ENCODE measurements at regions not wholly inside any gene's neighbourhood (a gene's known extent, or its start where the extent isn't known, plus 50 kb on each side); places are given as distances from the start of the nearest gene placed in this dataset.

DNA sequence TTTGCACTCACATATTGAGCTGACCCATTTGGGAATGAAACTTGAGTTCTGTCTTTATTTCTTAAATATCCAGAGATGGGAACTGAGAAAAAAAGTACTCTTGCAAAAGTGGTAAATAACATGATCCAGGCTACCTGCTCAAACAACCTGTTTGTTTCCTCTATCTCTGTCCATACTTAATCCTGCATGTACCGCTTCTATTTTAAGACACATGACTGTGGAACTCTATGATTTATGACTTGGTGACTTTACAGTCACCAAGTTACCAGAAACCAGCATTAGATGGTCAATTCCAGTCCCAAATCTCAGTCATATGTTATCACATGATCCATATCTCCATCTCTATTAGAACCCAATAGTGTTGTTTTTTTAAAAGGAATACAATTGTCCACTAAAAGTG lies 606.7 kb downstream of the EPHA5 start:
- no peaks in the 10 kb centered on the region for H3K4me1 ChIP-seq
- no peak for DNase-seq
- WGBS, 2 donors = 84 to 99% methylated on average over 1 of the region's 1 CpG
- no peaks in the 10 kb centered on the region for H3K27me3 ChIP-seq
- no peak overlapping the region for H3K27ac ChIP-seq
- H3K4me3 ChIP-seq = no peak overlapping the region
- intact Hi-C loops (cut with DNase I) = no loop called here
- TF ChIP-seq POLR2AphosphoS5 (IDR thresholded peaks at IDR 0.05) (no peak), EP300 (IDR thresholded peaks at IDR 0.05) (no peak), POLR2A (IDR thresholded peaks at IDR 0.05) (no peak)
- TF ChIP-seq, protein P1, sequence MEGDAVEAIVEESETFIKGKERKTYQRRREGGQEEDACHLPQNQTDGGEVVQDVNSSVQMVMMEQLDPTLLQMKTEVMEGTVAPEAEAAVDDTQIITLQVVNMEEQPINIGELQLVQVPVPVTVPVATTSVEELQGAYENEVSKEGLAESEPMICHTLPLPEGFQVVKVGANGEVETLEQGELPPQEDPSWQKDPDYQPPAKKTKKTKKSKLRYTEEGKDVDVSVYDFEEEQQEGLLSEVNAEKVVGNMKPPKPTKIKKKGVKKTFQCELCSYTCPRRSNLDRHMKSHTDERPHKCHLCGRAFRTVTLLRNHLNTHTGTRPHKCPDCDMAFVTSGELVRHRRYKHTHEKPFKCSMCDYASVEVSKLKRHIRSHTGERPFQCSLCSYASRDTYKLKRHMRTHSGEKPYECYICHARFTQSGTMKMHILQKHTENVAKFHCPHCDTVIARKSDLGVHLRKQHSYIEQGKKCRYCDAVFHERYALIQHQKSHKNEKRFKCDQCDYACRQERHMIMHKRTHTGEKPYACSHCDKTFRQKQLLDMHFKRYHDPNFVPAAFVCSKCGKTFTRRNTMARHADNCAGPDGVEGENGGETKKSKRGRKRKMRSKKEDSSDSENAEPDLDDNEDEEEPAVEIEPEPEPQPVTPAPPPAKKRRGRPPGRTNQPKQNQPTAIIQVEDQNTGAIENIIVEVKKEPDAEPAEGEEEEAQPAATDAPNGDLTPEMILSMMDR (IDR thresholded peaks at IDR 0.05) = no peak
- H3K36me3 ChIP-seq = no peaks in the 10 kb centered on the region
- no peaks in the 10 kb centered on the region for H3K9me3 ChIP-seq

DNA sequence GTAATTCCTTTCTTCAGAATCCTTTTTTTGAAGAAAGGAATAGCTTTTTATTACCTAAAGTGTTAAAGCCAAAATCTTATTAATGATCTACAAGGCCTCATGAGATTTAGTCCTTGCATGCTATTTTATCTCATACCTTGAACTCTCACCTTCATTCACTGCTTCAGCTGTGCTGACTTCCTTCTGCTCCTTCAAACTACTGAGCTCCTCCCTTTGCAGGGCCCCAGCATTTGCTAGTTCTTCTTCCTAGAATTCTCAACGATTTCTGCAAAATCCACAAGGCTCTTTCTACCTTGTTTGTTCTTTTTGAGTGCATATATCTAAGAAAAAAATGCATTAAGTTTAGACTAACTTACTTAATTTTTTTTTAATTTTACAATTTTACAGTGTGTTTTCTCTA lies 619.5 kb downstream of the EPHA5 start:
- 0 to 7% methylated on average over 1 of the region's 1 CpG for WGBS, 2 donors
- Histone ChIP-seq H3K36me3 (no peaks in the 10 kb centered on the region), H3K27me3 (no peaks in the 10 kb centered on the region), H3K4me3 (no peak overlapping the region), H3K9me3 (no peaks in the 10 kb centered on the region), H3K27ac (no peak overlapping the region), H3K4me1 (peaks cover 0 to 9% (median 7%) of the 10 kb centered on the region in 4 donors)
- no peak for DNase-seq
- intact Hi-C loops (cut with DNase I) = no loop called here
- TF ChIP-seq POLR2AphosphoS5 (IDR thresholded peaks at IDR 0.05) (no peak), POLR2A (IDR thresholded peaks at IDR 0.05) (no peak), EP300 (IDR thresholded peaks at IDR 0.05) (no peak)
- TF ChIP-seq, protein P1 (IDR thresholded peaks at IDR 0.05) = no peak

DNA sequence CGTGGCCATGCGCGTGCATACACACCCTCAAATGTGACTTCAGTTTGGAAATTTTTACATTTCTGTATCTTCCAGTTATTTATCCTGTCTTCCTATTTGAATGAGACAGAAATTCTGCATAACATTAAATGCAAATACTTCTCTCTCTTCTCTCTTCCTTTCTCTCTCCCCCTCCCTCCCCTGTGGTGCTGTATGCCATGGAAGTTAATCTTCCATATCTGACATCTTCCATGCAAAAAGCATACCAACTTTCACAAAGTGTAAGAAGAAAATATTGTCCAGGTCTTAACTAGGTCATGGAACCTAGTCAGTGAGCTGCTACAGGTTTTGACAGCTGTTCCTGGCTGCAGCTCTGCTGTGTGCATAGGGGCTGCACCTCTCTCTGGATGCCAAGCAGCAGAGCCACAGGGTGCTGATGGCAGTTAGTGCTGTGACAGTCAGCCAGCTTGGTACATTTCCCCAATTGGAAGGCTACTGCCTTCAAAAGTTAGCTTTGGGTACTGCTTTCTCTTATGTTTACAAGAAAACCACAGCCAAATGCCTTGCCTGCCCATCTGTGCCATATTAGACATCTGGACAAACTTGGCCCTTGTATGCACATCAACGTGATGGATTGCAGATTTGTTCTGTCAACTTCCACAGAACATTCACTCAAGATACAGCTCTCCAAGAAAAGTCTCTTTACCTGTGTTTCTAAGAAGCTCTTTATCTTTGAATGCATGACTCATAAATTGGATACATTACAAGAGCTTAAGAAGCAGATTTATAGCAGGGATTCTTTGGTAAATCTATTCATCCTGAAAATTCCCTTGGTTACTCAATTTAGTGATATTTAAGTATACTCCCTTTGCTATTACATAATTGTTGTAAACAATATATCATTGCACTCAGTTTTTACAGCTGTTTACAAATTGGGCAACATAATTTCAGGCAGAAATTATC lies 623.8 kb downstream of the EPHA5 start:
- Histone ChIP-seq H3K4me1 (peaks cover 0 to 9% (median 7%) of the 10 kb centered on the region in 4 donors), H3K4me3 (no peak overlapping the region), H3K9me3 (no peaks in the 10 kb centered on the region), H3K27me3 (no peaks in the 10 kb centered on the region), H3K27ac (no peak overlapping the region), H3K36me3 (no peaks in the 10 kb centered on the region)
- DNase-seq = no peak
- TF ChIP-seq EP300 (IDR thresholded peaks at IDR 0.05) (no peak), POLR2AphosphoS5 (IDR thresholded peaks at IDR 0.05) (no peak), POLR2A (IDR thresholded peaks at IDR 0.05) (no peak)
- TF ChIP-seq, protein P1 (IDR thresholded peaks at IDR 0.05) = no peak
- WGBS, 2 donors = 75 to 84% methylated on average over 4 of the region's 4 CpGs
- intact Hi-C loops (cut with DNase I) = no loop called here

DNA sequence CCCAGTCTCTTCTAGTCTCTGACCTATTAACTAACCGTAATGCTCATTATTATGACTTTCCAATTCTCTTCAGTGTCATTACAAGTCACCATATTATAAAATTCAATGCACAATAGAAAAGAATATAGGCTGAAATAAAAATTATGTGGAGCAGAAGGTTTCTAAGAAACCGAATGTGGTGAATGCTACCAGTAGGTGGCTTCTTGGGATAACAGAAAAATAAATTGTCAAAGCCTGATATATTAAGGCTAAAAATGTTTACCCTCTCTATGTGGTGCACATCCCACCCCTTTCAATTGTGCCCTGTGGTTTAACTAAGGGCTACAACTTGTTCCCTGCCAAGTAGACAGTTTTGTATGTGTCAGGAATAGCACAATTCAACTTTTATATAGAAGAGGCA lies 624.6 kb upstream of the TECRL start:
- 55 to 66% methylated on average over 2 of the region's 2 CpGs for WGBS, 2 donors
- no peak overlapping the region for H3K4me3 ChIP-seq
- H3K4me1 ChIP-seq = no peaks in the 10 kb centered on the region
- no peaks in the 10 kb centered on the region for H3K36me3 ChIP-seq
- H3K27me3 ChIP-seq = no peaks in the 10 kb centered on the region
- intact Hi-C loops (cut with DNase I) = no loop called here
- H3K27ac ChIP-seq = no peak overlapping the region
- TF ChIP-seq POLR2A (IDR thresholded peaks at IDR 0.05) (no peak), EP300 (IDR thresholded peaks at IDR 0.05) (no peak), POLR2AphosphoS5 (IDR thresholded peaks at IDR 0.05) (no peak)
- TF ChIP-seq, protein P1 (IDR thresholded peaks at IDR 0.05) = no peak
- H3K9me3 ChIP-seq = no peaks in the 10 kb centered on the region
- no peak for DNase-seq
